ENCODE measurements at regions not wholly inside any gene's neighbourhood (a gene's known extent, or its start where the extent isn't known, plus 50 kb on each side); places are given as distances from the start of the nearest gene placed in this dataset.

- DNase-seq (ENCODE audit: low read depth): no peak
These were observed 136.8 kb downstream of the RDH14 start for GRCh38 chr2:18423636-18424035.

GRCh38 chr2:18422432-18423165 lies 137.9 kb downstream of the RDH14 start:
- no peak for DNase-seq (ENCODE audit: low read depth)

GRCh38 chr2:18413676-18414396 lies 146.6 kb downstream of the RDH14 start:
- DNase-seq (ENCODE audit: low read depth): no peak

- no peak for DNase-seq (ENCODE audit: low read depth)
These were observed 147.3 kb downstream of the RDH14 start for GRCh38 chr2:18412980-18413675.

- DNase-seq (ENCODE audit: low read depth): no peak
These were observed 148.8 kb downstream of the RDH14 start for GRCh38 chr2:18411626-18412025.

GRCh38 chr2:18410543-18410942 lies 149.9 kb downstream of the RDH14 start:
- no peak for DNase-seq (ENCODE audit: low read depth)

GRCh38 chr2:18408638-18409037 lies 151.8 kb downstream of the RDH14 start:
- no peak for DNase-seq (ENCODE audit: low read depth)

GRCh38 chr2:18406219-18406618 lies 154.2 kb downstream of the RDH14 start:
- no peak for DNase-seq (ENCODE audit: low read depth)

GRCh38 chr2:18404708-18405107 lies 155.7 kb downstream of the RDH14 start:
- DNase-seq (ENCODE audit: low read depth): no peak

GRCh38 chr2:18403921-18404522 lies 156.4 kb downstream of the RDH14 start:
- no peak for DNase-seq (ENCODE audit: low read depth)

GRCh38 chr2:18402831-18403230 lies 157.6 kb downstream of the RDH14 start:
- DNase-seq (ENCODE audit: low read depth): no peak

- DNase-seq (ENCODE audit: low read depth): no peak
These were observed 159.0 kb downstream of the RDH14 start for GRCh38 chr2:18401471-18401870.

- DNase-seq (ENCODE audit: low read depth): no peak
These were observed 160.9 kb downstream of the RDH14 start for GRCh38 chr2:18399601-18400000.

GRCh38 chr2:18398833-18399232 lies 161.6 kb downstream of the RDH14 start:
- no peak for DNase-seq (ENCODE audit: low read depth)

- no peak for DNase-seq (ENCODE audit: low read depth)
These were observed 164.0 kb downstream of the RDH14 start for GRCh38 chr2:18396329-18397010.

GRCh38 chr2:18395555-18395954 lies 164.9 kb downstream of the RDH14 start:
- DNase-seq (ENCODE audit: low read depth): no peak

- DNase-seq (ENCODE audit: low read depth): peak; percentile 33
These were observed 172.8 kb downstream of the RDH14 start for GRCh38 chr2:18387441-18388206.

- DNase-seq (ENCODE audit: low read depth): no peak
These were observed 176.2 kb downstream of the RDH14 start for GRCh38 chr2:18384242-18384641.

GRCh38 chr2:18381386-18381785 lies 179.1 kb downstream of the RDH14 start:
- no peak for DNase-seq (ENCODE audit: low read depth)

- DNase-seq (ENCODE audit: low read depth): no peak
These were observed 180.1 kb downstream of the RDH14 start for GRCh38 chr2:18380321-18380720.

GRCh38 chr2:18379870-18380269 lies 180.6 kb downstream of the RDH14 start:
- DNase-seq (ENCODE audit: low read depth): no peak

Measured in activated gamma-delta T cell treated with anti-CD3 and anti-CD28 coated beads, Interleukin-2, amount 50 U/mL, for 16 hours (primary cell).